ENCODE measurements at regions not wholly inside any gene's neighbourhood (a gene's known extent, or its start where the extent isn't known, plus 50 kb on each side); places are given as distances from the start of the nearest gene placed in this dataset.

- no peak overlapping the region for H3K27ac Mint-ChIP-seq (ENCODE audit: unreplicated experiment)
- DNase-seq = no peak
- no peaks in the 10 kb centered on the region for H3K4me1 Mint-ChIP-seq (ENCODE audit: low read depth, unreplicated experiment)
- TF ChIP-seq, protein P1, sequence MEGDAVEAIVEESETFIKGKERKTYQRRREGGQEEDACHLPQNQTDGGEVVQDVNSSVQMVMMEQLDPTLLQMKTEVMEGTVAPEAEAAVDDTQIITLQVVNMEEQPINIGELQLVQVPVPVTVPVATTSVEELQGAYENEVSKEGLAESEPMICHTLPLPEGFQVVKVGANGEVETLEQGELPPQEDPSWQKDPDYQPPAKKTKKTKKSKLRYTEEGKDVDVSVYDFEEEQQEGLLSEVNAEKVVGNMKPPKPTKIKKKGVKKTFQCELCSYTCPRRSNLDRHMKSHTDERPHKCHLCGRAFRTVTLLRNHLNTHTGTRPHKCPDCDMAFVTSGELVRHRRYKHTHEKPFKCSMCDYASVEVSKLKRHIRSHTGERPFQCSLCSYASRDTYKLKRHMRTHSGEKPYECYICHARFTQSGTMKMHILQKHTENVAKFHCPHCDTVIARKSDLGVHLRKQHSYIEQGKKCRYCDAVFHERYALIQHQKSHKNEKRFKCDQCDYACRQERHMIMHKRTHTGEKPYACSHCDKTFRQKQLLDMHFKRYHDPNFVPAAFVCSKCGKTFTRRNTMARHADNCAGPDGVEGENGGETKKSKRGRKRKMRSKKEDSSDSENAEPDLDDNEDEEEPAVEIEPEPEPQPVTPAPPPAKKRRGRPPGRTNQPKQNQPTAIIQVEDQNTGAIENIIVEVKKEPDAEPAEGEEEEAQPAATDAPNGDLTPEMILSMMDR (IDR thresholded peaks at IDR 0.05; ENCODE audit: insufficient read depth in 1 of 2, low read depth in 1 of 2, low read length in 1 of 2, severe bottlenecking in 1 of 2, unreplicated experiment in 1 of 2) = no peak
- intact Hi-C loops (cut with micrococcal nuclease; ENCODE audit: unreplicated experiment) = no loop called here
- Histone ChIP-seq H3K9me3 (no peaks in the 10 kb centered on the region), H3K27me3 (replicated peaks; ENCODE audit: control insufficient read depth, insufficient read depth, low read length) (no peaks in the 10 kb centered on the region), H3K4me3 (ENCODE audit: low read depth, low read length) (no peak overlapping the region), H3K36me3 (ENCODE audit: control insufficient read depth, insufficient read depth, low read length) (no peaks in the 10 kb centered on the region), H3K4me1 (no peaks in the 10 kb centered on the region)
- ChIA-PET CTCF (no interaction called here), POLR2A (no interaction called here)
- no peak overlapping the region for H3K4me3 Mint-ChIP-seq (ENCODE audit: unreplicated experiment)
- H3K36me3 Mint-ChIP-seq (ENCODE audit: insufficient read depth, unreplicated experiment) = no peaks in the 10 kb centered on the region
- H3K9me3 Mint-ChIP-seq (ENCODE audit: unreplicated experiment) = no peaks in the 10 kb centered on the region
- H3K27me3 Mint-ChIP-seq (ENCODE audit: insufficient read depth, unreplicated experiment) = no peaks in the 10 kb centered on the region
- no TSS peak for BruUV-seq (replicated peaks)
Measured at GRCh38 chr6:999552-999951, 306.6 kb upstream of the EXOC2 start.

GRCh38 chr6:998551-998950, 305.6 kb upstream of the EXOC2 start:
- DNase-seq = no peak
- TF ChIP-seq, protein P1 (IDR thresholded peaks at IDR 0.05; ENCODE audit: insufficient read depth in 1 of 2, low read depth in 1 of 2, low read length in 1 of 2, severe bottlenecking in 1 of 2, unreplicated experiment in 1 of 2) = no peak

GRCh38 chr6:996271-996852, 303.4 kb upstream of the EXOC2 start:
- H3K4me1 Mint-ChIP-seq (ENCODE audit: low read depth, unreplicated experiment) = no peaks in the 10 kb centered on the region
- peaks cover 9% of the 10 kb centered on the region for H3K9me3 Mint-ChIP-seq (ENCODE audit: unreplicated experiment)
- TF ChIP-seq, protein P1 (IDR thresholded peaks at IDR 0.05; ENCODE audit: insufficient read depth in 1 of 2, low read depth in 1 of 2, low read length in 1 of 2, severe bottlenecking in 1 of 2, unreplicated experiment in 1 of 2) = no peak
- intact Hi-C loops (cut with micrococcal nuclease; ENCODE audit: unreplicated experiment) = no loop called here
- Histone ChIP-seq H3K4me1 (no peaks in the 10 kb centered on the region), H3K27me3 (replicated peaks; ENCODE audit: control insufficient read depth, insufficient read depth, low read length) (no peaks in the 10 kb centered on the region), H3K36me3 (ENCODE audit: control insufficient read depth, insufficient read depth, low read length) (no peaks in the 10 kb centered on the region), H3K9me3 (peaks cover 6% of the 10 kb centered on the region), H3K4me3 (ENCODE audit: low read depth, low read length) (no peak overlapping the region)
- ChIA-PET CTCF (no interaction called here), POLR2A (no interaction called here)
- no peaks in the 10 kb centered on the region for H3K27me3 Mint-ChIP-seq (ENCODE audit: insufficient read depth, unreplicated experiment)
- DNase-seq = no peak
- BruUV-seq (replicated peaks) = no TSS peak
- no peak overlapping the region for H3K4me3 Mint-ChIP-seq (ENCODE audit: unreplicated experiment)
- H3K27ac Mint-ChIP-seq (ENCODE audit: unreplicated experiment) = no peak overlapping the region
- H3K36me3 Mint-ChIP-seq (ENCODE audit: insufficient read depth, unreplicated experiment) = no peaks in the 10 kb centered on the region

More at GRCh38 chr6:998551-998950, 305.6 kb upstream of the EXOC2 start:
- CTCF ChIA-PET = no interaction called here
- Mint-ChIP-seq H3K9me3 (ENCODE audit: unreplicated experiment) (peaks cover 7% of the 10 kb centered on the region), H3K36me3 (ENCODE audit: insufficient read depth, unreplicated experiment) (no peaks in the 10 kb centered on the region), H3K27ac (ENCODE audit: unreplicated experiment) (no peak overlapping the region), H3K4me1 (ENCODE audit: low read depth, unreplicated experiment) (no peaks in the 10 kb centered on the region), H3K4me3 (ENCODE audit: unreplicated experiment) (no peak overlapping the region), H3K27me3 (ENCODE audit: insufficient read depth, unreplicated experiment) (no peaks in the 10 kb centered on the region)
- POLR2A ChIA-PET = no interaction called here
- H3K36me3 ChIP-seq (ENCODE audit: control insufficient read depth, insufficient read depth, low read length) = no peaks in the 10 kb centered on the region
- no peaks in the 10 kb centered on the region for H3K27me3 ChIP-seq (replicated peaks; ENCODE audit: control insufficient read depth, insufficient read depth, low read length)
- no peak overlapping the region for H3K4me3 ChIP-seq (ENCODE audit: low read depth, low read length)
- no peaks in the 10 kb centered on the region for H3K4me1 ChIP-seq
- H3K9me3 ChIP-seq = no peaks in the 10 kb centered on the region
- intact Hi-C loops (cut with micrococcal nuclease; ENCODE audit: unreplicated experiment) = no loop called here
- no TSS peak for BruUV-seq (replicated peaks)
